ENCODE measurements at regions not wholly inside any gene's neighbourhood (a gene's known extent, or its start where the extent isn't known, plus 50 kb on each side); places are given as distances from the start of the nearest gene placed in this dataset.
"Not testable (repeated sequence)": the region's sequence is repeated elsewhere in the genome, so short reads cannot be mapped to it uniquely, and the experiment has no call there.

- Histone ChIP-seq H3K9me3 (peaks cover 4% of the 10 kb centered on the region; the same call in 1 of the 2 replicates), H3K4me3 (no peak overlapping the region), H3K27me3 (no peaks in the 10 kb centered on the region), H3K9ac (no peak overlapping the region), H4K20me1 (no peaks in the 10 kb centered on the region), H3K4me2 (no peak overlapping the region), H3K36me3 (no peaks in the 10 kb centered on the region), H3K27ac (no peak overlapping the region), H3K4me1 (no peaks in the 10 kb centered on the region)
- TF ChIP-seq Cebpa-rat (IDR thresholded peaks at IDR 0.05) = no peak
Measured at GRCh38 chr2:83850071-83850725, 608.9 kb downstream of the SUCLG1 start.

DNA sequence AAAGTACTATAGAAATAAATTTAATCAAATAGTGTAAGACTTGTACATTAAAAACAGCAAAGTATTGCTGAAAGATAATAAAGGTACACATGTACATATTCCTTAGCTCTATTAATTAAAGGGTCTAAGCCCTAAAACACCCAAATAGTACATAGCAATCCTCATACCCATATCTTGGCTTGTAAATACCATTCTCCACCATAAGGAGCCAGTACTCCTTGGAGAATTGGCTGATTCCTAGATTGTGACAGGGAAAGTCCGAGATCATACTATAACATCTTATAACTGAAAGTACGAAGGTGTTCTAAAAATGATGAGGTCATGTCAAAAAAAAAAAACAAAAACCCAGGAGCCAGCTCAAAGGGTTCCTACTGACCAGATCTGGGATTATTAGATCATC lies 614.6 kb downstream of the SUCLG1 start:
- no peaks in the 10 kb centered on the region for H3K36me3 ChIP-seq
- no peaks in the 10 kb centered on the region for H3K4me1 ChIP-seq
- no peaks in the 10 kb centered on the region for H3K27me3 ChIP-seq
- no peak overlapping the region for H3K27ac ChIP-seq
- H3K4me2 ChIP-seq = no peak overlapping the region
- H4K20me1 ChIP-seq = no peaks in the 10 kb centered on the region
- H3K4me3 ChIP-seq = no peak overlapping the region
- no peaks in the 10 kb centered on the region for H3K9me3 ChIP-seq
- no peak overlapping the region for H3K9ac ChIP-seq
- no peak for TF ChIP-seq Cebpa-rat (IDR thresholded peaks at IDR 0.05)

GRCh38 chr2:83842421-83842820 lies 616.7 kb downstream of the SUCLG1 start:
- TF ChIP-seq Cebpa-rat (IDR thresholded peaks at IDR 0.05) = no peak
- H3K4me2 ChIP-seq = no peak overlapping the region
- no peak overlapping the region for H3K9ac ChIP-seq
- no peak overlapping the region for H3K4me3 ChIP-seq
- no peaks in the 10 kb centered on the region for H3K4me1 ChIP-seq
- no peaks in the 10 kb centered on the region for H3K36me3 ChIP-seq
- no peak overlapping the region for H3K27ac ChIP-seq
- no peaks in the 10 kb centered on the region for H4K20me1 ChIP-seq
- H3K9me3 ChIP-seq = no peaks in the 10 kb centered on the region
- no peaks in the 10 kb centered on the region for H3K27me3 ChIP-seq

GRCh38 chr2:83837823-83838222 lies 621.3 kb downstream of the SUCLG1 start:
- Histone ChIP-seq H4K20me1 (no peaks in the 10 kb centered on the region), H3K4me3 (no peak overlapping the region)

GRCh38 chr2:83827618-83828017 lies 631.5 kb downstream of the SUCLG1 start:
- H4K20me1 ChIP-seq = no peaks in the 10 kb centered on the region
- no peak overlapping the region for H3K27ac ChIP-seq
- no peak overlapping the region for H3K4me2 ChIP-seq
- H3K27me3 ChIP-seq = no peaks in the 10 kb centered on the region
- TF ChIP-seq Cebpa-rat (IDR thresholded peaks at IDR 0.05) = no peak
- no peaks in the 10 kb centered on the region for H3K36me3 ChIP-seq
- H3K9ac ChIP-seq = no peak overlapping the region
- H3K4me3 ChIP-seq = no peak overlapping the region
- no peaks in the 10 kb centered on the region for H3K9me3 ChIP-seq
- no peaks in the 10 kb centered on the region for H3K4me1 ChIP-seq

More at GRCh38 chr2:83837823-83838222, 621.3 kb downstream of the SUCLG1 start:
- TF ChIP-seq Cebpa-rat (IDR thresholded peaks at IDR 0.05) = no peak
- Histone ChIP-seq H3K9ac (no peak overlapping the region), H3K4me1 (no peaks in the 10 kb centered on the region), H3K4me2 (no peak overlapping the region), H3K9me3 (no peaks in the 10 kb centered on the region), H3K36me3 (no peaks in the 10 kb centered on the region), H3K27ac (no peak overlapping the region), H3K27me3 (no peaks in the 10 kb centered on the region)

DNA sequence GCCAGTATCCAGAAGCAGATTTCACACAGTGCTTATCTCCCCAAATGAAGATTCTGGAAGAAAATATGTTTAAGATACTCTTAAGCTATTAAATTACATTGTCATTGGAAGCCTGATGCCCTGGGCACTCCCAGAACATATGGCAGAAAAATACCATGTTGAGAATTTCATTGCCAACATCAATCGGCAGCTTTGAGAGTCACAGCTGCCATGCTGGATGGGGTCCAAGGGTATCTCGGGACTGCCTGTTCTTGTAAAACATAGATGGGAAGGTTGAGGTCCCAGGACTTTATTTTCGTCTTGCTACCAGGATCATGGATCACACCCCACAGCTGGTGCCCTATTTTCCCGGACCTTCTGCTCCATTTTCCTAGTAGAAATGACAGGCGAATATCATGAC lies 632.5 kb downstream of the SUCLG1 start:
- Histone ChIP-seq H3K9me3 (no peaks in the 10 kb centered on the region), H3K27me3 (no peaks in the 10 kb centered on the region), H3K4me3 (no peak overlapping the region), H3K4me2 (no peak overlapping the region), H3K36me3 (no peaks in the 10 kb centered on the region), H3K27ac (no peak overlapping the region), H3K9ac (no peak overlapping the region), H3K4me1 (no peaks in the 10 kb centered on the region), H4K20me1 (no peaks in the 10 kb centered on the region)
- no peak for TF ChIP-seq Cebpa-rat (IDR thresholded peaks at IDR 0.05)

DNA sequence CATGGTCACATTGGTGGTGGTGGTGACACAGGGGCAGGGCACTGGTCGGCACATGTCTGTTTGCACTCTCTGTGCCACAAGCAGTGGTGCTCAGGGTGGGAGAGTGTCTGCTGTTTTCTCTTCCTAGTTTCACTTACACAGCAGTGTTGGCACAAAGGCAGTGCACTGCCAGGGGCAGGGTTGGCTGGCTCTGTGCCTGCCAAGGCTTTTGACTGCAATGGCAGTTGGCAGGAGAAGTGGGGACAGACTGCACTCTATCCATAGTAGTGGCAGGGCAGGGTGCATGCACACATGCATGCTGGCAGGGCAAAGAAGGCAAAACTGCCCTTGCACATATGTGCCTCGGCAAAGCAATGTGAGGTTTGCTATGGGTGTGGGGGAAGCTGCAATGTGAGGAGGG lies 635.9 kb downstream of the SUCLG1 start:
- Histone ChIP-seq H3K36me3 (no peaks in the 10 kb centered on the region), H4K20me1 (no peaks in the 10 kb centered on the region), H3K27ac (no peak overlapping the region), H3K4me3 (no peak overlapping the region), H3K9me3 (no peaks in the 10 kb centered on the region), H3K27me3 (no peaks in the 10 kb centered on the region), H3K4me2 (no peak overlapping the region), H3K4me1 (no peaks in the 10 kb centered on the region), H3K9ac (no peak overlapping the region)
- no peak for TF ChIP-seq Cebpa-rat (IDR thresholded peaks at IDR 0.05)

DNA sequence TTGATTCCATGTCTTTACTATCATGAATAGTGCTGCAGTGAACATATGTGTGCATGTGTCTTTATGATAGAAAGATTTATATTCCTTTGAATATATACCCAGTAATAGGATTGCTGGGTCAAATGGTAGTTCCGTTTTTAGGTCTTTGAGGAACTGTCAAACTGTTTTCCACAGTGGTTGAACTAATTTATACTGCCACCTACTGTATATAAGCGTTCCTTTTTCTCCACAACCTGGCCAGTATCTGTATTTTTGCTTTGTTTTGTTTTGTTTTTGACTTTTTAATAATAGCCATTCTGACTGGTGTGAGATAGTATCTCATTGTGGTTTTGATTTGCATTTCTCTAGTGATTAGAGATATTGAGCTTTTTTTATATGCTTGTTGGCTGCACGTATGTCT lies 641.6 kb downstream of the SUCLG1 start:
- Histone ChIP-seq H3K4me3 (no peak overlapping the region), H4K20me1 (no peaks in the 10 kb centered on the region), H3K27ac (no peak overlapping the region), H3K4me2 (no peak overlapping the region), H3K9me3 (no peaks in the 10 kb centered on the region), H3K36me3 (no peaks in the 10 kb centered on the region), H3K27me3 (no peaks in the 10 kb centered on the region), H3K4me1 (no peaks in the 10 kb centered on the region), H3K9ac (no peak overlapping the region)
- no peak for TF ChIP-seq Cebpa-rat (IDR thresholded peaks at IDR 0.05)

- Histone ChIP-seq H4K20me1 (no peaks in the 10 kb centered on the region), H3K9ac (no peak overlapping the region), H3K27ac (no peak overlapping the region), H3K9me3 (no peaks in the 10 kb centered on the region), H3K36me3 (no peaks in the 10 kb centered on the region), H3K4me1 (no peaks in the 10 kb centered on the region), H3K4me2 (no peak overlapping the region), H3K4me3 (no peak overlapping the region), H3K27me3 (no peaks in the 10 kb centered on the region)
- TF ChIP-seq Cebpa-rat (IDR thresholded peaks at IDR 0.05) = no peak
Measured at GRCh38 chr2:83808878-83809277, 650.2 kb downstream of the SUCLG1 start.

DNA sequence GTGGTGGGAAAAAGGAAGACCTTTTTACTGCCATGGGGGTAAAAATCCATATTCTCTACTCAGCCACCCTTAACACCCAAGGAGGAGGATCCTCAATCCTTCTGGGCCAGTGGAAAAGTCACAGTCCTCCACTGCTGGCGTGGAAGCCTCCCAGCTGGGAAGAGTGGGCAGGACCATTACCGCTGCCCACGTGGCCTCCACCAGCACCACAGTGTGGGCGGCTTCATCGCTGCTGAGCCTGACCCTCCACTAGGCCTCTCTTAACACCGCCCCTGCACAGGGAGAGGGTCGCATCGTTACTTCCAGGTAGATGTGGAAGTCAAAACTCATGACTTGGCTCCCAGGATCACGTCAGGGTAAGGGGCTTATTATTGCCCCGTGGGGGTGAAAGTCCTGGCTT lies 656.5 kb downstream of the SUCLG1 start:
- Histone ChIP-seq H3K4me3 (no peak overlapping the region), H3K9me3 (0 out of 2 replicates have a peak, but pooled peaks cover 3% of the 10 kb centered on the region), H3K27me3 (no peaks in the 10 kb centered on the region), H4K20me1 (no peaks in the 10 kb centered on the region), H3K4me2 (no peak overlapping the region), H3K36me3 (no peaks in the 10 kb centered on the region), H3K27ac (no peak overlapping the region), H3K9ac (no peak overlapping the region), H3K4me1 (no peaks in the 10 kb centered on the region)
- no peak for TF ChIP-seq Cebpa-rat (IDR thresholded peaks at IDR 0.05)

DNA sequence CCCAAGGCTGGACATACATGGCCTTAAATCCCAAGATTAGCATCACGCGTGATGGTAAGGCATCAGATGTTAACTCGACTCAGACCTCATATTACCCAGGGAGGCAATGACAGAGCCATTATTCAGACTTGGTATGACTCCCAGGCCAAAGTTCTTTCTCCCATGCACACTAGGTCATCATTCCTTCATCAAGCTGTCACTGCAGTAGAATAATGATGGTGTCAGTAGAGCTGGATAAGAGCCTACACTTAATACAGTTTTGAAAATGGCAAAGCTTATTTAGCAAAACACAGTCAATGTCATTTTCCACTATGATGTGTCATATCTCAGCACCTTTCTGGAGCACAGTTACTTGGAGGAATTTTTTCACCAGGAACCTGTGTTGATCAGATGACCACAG lies 663.3 kb downstream of the SUCLG1 start:
- H3K36me3 ChIP-seq = no peaks in the 10 kb centered on the region
- H3K27ac ChIP-seq = no peak overlapping the region
- no peak overlapping the region for H3K4me3 ChIP-seq
- H3K9me3 ChIP-seq = no peaks in the 10 kb centered on the region
- H3K4me2 ChIP-seq = no peak overlapping the region
- no peak overlapping the region for H3K9ac ChIP-seq
- H4K20me1 ChIP-seq = no peaks in the 10 kb centered on the region
- TF ChIP-seq Cebpa-rat (IDR thresholded peaks at IDR 0.05) = no peak
- no peaks in the 10 kb centered on the region for H3K27me3 ChIP-seq
- no peaks in the 10 kb centered on the region for H3K4me1 ChIP-seq

- not testable (repeated sequence) for H4K20me1 ChIP-seq, H3K4me3 ChIP-seq, H3K9me3 ChIP-seq, H3K4me2 ChIP-seq, H3K27ac ChIP-seq, H3K4me1 ChIP-seq, H3K27me3 ChIP-seq, H3K9ac ChIP-seq, H3K36me3 ChIP-seq
Measured at GRCh38 chr2:83790467-83790866, 668.6 kb downstream of the SUCLG1 start.

DNA sequence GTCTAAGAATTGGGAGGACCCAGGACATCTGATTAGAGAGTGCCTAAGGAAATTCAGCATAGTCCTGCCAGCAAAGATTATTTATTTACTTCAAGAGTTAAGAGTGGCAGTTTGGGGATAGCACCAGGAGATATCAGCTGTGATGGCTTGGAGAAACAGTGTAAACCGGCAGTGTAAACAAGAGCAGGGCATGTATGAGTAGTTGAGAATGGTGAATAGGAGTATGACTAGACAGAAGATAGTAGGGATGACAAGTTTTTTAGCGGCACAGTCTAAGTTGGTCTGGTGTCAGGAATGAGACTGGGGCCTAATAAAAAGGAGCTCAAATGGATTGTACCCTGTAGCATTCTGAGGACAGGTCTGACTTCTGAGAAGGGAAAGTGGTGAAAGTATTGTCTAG lies 669.4 kb downstream of the SUCLG1 start:
- not testable (repeated sequence) for H3K4me3 ChIP-seq, H3K9me3 ChIP-seq, H4K20me1 ChIP-seq, H3K27me3 ChIP-seq, H3K4me1 ChIP-seq, H3K4me2 ChIP-seq, H3K9ac ChIP-seq, H3K36me3 ChIP-seq, H3K27ac ChIP-seq

GRCh38 chr2:83788938-83789566 lies 670.0 kb downstream of the SUCLG1 start:
- not testable (repeated sequence) for H3K4me2 ChIP-seq, H3K27me3 ChIP-seq, H3K27ac ChIP-seq, H3K9me3 ChIP-seq, H3K4me3 ChIP-seq, H3K9ac ChIP-seq, H4K20me1 ChIP-seq, H3K36me3 ChIP-seq, H3K4me1 ChIP-seq
